Neural progenitor cell (in vitro differentiated cells): ENCODE measurements at regions not wholly inside any gene's neighbourhood (a gene's known extent, or its start where the extent isn't known, plus 50 kb on each side); places are given as distances from the start of the nearest gene placed in this dataset.

Experiments used
- CTCF ChIP-seq: fragments of 200-600 bp; sonication (generic); IDR thresholded peaks from 2 replicates; pipeline ENCODE4 v1.5.1; 2017; ENCODE audit warnings: antibody characterized with exemption, mild to moderate bottlenecking
- EZH2phosphoT487 ChIP-seq: fragments of 200-600 bp; sonication (generic); IDR thresholded peaks from 2 replicates; pipeline ENCODE4 v1.6.1; 2017; ENCODE audit warnings: antibody characterized with exemption

- TF ChIP-seq CTCF (no peak), EZH2phosphoT487 (no peak)
These were observed 190.6 kb downstream of the PTPN20 start for GRCh38 chr10:47101807-47102206.
